ENCODE measurements at regions not wholly inside any gene's neighbourhood (a gene's known extent, or its start where the extent isn't known, plus 50 kb on each side); places are given as distances from the start of the nearest gene placed in this dataset.

- TF ChIP-seq, protein P1, sequence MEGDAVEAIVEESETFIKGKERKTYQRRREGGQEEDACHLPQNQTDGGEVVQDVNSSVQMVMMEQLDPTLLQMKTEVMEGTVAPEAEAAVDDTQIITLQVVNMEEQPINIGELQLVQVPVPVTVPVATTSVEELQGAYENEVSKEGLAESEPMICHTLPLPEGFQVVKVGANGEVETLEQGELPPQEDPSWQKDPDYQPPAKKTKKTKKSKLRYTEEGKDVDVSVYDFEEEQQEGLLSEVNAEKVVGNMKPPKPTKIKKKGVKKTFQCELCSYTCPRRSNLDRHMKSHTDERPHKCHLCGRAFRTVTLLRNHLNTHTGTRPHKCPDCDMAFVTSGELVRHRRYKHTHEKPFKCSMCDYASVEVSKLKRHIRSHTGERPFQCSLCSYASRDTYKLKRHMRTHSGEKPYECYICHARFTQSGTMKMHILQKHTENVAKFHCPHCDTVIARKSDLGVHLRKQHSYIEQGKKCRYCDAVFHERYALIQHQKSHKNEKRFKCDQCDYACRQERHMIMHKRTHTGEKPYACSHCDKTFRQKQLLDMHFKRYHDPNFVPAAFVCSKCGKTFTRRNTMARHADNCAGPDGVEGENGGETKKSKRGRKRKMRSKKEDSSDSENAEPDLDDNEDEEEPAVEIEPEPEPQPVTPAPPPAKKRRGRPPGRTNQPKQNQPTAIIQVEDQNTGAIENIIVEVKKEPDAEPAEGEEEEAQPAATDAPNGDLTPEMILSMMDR (IDR thresholded peaks at IDR 0.05; ENCODE audit: low read depth, low read length, missing control alignments) = no peak
- no peak for DNase-seq (ENCODE audit: low read depth)
- H3K4me3 ChIP-seq (ENCODE audit: low read depth, low read length) = no peak overlapping the region
- in situ Hi-C loops (cut with HindIII; ENCODE audit: low sequenced_read_pairs) = no loop called here
Observed at GRCh38 chr11:92678008-92678611, 291.3 kb upstream of the MTNR1B start.

- in situ Hi-C loops (cut with HindIII; ENCODE audit: low sequenced_read_pairs) = no loop called here
- TF ChIP-seq, protein P1 (IDR thresholded peaks at IDR 0.05; ENCODE audit: low read depth, low read length, missing control alignments) = no peak
- DNase-seq (ENCODE audit: low read depth) = no peak
Observed at GRCh38 chr11:92681586-92681985, 287.9 kb upstream of the MTNR1B start.

GRCh38 chr11:92682136-92682535, 287.3 kb upstream of the MTNR1B start:
- H3K4me3 ChIP-seq (ENCODE audit: low read depth, low read length) = no peak overlapping the region
- no peak for DNase-seq (ENCODE audit: low read depth)
- in situ Hi-C loops (cut with HindIII; ENCODE audit: low sequenced_read_pairs) = no loop called here
- TF ChIP-seq, protein P1 (IDR thresholded peaks at IDR 0.05; ENCODE audit: low read depth, low read length, missing control alignments) = no peak

More at GRCh38 chr11:92681586-92681985, 287.9 kb upstream of the MTNR1B start:
- H3K4me3 ChIP-seq (ENCODE audit: low read depth, low read length) = no peak overlapping the region

- no peak overlapping the region for H3K4me3 ChIP-seq (ENCODE audit: low read depth, low read length)
- in situ Hi-C loops (cut with HindIII; ENCODE audit: low sequenced_read_pairs) = no loop called here
- DNase-seq (ENCODE audit: low read depth) = no peak
- TF ChIP-seq, protein P1 (IDR thresholded peaks at IDR 0.05; ENCODE audit: low read depth, low read length, missing control alignments) = no peak
Observed at GRCh38 chr11:92682952-92683351, 286.5 kb upstream of the MTNR1B start.

DNA sequence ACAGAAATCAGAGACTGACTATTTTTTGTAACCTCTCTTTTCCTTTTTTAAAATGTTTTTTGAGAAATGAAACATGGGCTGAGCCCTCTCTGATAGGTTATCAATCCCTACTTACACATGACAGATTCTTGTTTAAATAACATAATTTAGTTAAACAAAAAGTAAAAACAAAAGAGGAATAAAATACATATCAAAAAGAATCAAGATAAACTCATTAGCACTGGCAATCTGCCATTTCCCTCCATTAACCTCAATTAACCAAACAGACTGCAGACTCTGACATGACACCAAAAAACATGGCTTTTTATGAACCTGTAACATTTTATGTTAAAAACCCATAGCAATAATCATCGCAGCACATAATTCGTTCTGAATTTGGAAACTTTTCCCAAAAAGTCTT, 284.4 kb upstream of the MTNR1B start:
- no peak for DNase-seq (ENCODE audit: low read depth)
- in situ Hi-C loops (cut with HindIII; ENCODE audit: low sequenced_read_pairs) = no loop called here
- H3K4me3 ChIP-seq (ENCODE audit: low read depth, low read length) = no peak overlapping the region
- TF ChIP-seq, protein P1 (IDR thresholded peaks at IDR 0.05; ENCODE audit: low read depth, low read length, missing control alignments) = no peak

GRCh38 chr11:92687724-92688123, 281.7 kb upstream of the MTNR1B start:
- TF ChIP-seq, protein P1 (IDR thresholded peaks at IDR 0.05; ENCODE audit: low read depth, low read length, missing control alignments) = no peak
- in situ Hi-C loops (cut with HindIII; ENCODE audit: low sequenced_read_pairs) = no loop called here
- no peak overlapping the region for H3K4me3 ChIP-seq (ENCODE audit: low read depth, low read length)
- DNase-seq (ENCODE audit: low read depth) = no peak
